T-helper 1 cell (primary cell): ENCODE measurements at regions not wholly inside any gene's neighbourhood (a gene's known extent, or its start where the extent isn't known, plus 50 kb on each side); places are given as distances from the start of the nearest gene placed in this dataset.
"Not testable (repeated sequence)": the region's sequence is repeated elsewhere in the genome, so short reads cannot be mapped to it uniquely, and the experiment has no call there.

Experiments
- DNase-seq, 5 donors: peaks; one replicate each; pipeline ENCODE4 v3.0.0-alpha.2; 2012 to 2020

DNA sequence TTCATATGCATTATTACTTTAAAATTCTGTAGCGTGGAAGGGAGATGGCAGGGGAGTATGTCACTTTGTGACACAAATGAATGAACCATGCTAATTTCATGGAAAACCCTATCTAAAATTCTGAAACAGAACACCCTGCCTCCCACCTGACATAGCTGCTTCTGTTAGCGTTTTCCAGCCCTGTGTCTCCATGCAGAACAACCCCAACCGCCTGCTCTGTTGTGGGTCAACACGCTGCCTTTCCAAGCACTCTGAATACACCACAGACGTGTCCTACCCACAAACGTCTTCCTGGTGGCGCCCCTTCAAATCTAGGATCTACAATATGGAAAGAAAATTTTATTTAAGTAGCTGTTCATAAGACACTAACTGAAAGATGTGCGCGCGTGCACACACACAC lies 238.6 kb downstream of the TRIML1 start:
- DNase-seq = no peak

GRCh38 chr4:188383180-188383579 lies 243.9 kb downstream of the TRIML1 start:
- DNase-seq = no peak

DNA sequence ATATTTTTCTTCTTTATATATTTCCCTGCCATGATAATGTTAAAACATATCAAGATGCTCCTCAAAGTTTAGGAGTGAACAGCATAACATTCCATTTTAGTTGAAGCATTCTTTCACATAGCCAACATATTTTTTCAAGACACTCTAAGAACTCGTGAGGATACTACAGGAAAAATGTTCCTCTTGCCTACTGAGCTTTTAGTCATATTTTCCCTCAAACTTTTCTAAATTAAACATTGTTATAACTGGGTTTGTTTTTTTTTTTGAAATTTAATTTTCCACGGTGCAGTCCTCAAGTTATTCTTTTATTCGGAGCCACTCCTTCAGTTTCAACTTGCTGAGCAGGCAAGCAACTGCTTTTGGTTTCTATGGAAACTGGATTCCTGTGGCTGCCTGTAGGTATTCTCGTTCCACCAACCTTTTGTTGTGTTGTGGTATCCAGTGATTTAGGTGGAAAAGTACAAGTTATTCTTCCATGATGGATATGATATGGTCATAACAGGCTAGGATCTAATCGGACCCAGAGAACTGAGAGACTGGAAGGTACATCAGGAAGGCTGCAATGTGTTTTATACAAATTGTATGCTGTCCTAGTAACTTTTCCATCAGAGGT lies 248.0 kb downstream of the TRIML1 start:
- DNase-seq = no peak

- DNase-seq = not testable (repeated sequence)
Measured at GRCh38 chr4:188391349-188391748, 252.1 kb downstream of the TRIML1 start.

DNA sequence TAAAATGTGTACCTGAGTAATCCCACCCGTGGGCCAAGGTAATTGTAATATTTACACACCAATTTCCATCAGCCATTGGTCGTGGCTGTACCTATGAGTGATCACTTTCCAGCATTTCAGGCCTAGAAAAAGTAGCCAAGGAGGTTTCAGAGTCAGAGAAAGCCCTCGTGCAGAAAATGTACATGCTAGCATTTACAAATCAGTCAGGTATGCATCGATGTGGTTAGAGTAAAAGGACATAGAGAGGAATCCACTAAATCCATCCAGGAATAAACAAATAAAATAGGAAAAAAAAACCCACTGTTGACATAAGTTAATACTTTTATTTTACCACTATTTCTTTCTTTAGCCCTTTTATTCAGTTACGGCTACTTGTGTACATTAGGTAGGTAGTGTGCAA lies 256.8 kb downstream of the TRIML1 start:
- DNase-seq = no peak

GRCh38 chr4:188399834-188400233 lies 260.6 kb downstream of the TRIML1 start:
- DNase-seq = no peak

DNA sequence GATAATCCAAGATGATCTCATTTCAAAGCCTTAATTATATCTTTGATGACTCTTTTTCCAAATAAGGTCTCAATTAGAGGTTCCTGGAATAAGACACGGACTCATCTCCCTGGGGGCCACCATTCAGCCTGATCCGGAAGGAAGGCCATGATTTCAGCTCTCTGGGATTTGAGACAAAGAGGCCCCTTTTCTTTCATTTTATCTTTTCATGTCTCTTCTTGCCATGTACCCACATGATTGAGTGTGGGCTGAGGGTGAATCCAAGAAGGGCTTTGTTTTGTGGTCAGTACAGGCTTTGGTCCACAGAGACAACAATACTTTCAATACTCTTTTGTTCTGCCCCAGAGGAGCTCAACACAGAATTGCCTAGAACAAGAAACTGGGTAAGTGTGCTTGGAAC lies 261.2 kb downstream of the TRIML1 start:
- no peak for DNase-seq

- no peak for DNase-seq
Measured at GRCh38 chr4:188403272-188403671, 264.0 kb downstream of the TRIML1 start.

GRCh38 chr4:188405071-188405835 lies 266.0 kb downstream of the TRIML1 start:
- DNase-seq = not testable (repeated sequence)

DNA sequence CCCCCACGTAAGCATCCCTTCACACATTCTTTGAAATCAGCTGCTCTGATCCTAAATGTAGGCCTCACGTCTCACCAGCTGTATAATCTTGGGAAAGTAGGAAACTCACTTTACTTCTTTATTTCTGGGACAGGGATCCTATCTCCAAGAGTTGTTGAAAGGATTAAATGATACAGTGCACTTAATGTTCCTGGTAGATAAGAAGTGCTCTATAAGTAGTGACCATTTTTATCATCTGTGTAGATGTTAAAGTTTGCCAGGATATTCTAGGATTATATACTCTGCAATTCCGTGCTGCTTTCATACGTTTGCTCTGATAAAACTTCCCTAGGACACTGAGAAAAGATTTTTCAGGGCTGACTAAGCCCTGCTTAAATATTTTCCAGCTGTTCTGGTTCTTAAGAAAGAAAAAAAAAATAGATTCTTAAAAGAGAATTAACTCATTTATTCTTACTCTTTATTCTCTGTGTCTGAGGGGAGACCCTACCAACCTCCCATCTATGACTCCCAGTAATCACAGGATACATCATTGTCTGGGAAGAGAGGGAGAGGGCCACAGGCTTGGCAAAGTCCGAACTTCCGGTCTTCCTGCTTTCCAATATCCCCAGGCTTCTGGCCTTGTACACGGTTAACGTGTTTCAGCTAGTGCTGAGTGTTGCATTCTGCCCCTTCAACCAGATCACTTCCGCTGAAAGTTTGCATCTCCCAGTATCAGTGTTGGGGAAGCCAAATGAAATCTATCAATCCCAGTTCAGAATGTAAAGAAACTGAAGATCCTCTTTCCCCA lies 269.2 kb downstream of the TRIML1 start:
- no peak for DNase-seq

- no peak for DNase-seq
Measured at GRCh38 chr4:188409851-188410250, 270.6 kb downstream of the TRIML1 start.

DNA sequence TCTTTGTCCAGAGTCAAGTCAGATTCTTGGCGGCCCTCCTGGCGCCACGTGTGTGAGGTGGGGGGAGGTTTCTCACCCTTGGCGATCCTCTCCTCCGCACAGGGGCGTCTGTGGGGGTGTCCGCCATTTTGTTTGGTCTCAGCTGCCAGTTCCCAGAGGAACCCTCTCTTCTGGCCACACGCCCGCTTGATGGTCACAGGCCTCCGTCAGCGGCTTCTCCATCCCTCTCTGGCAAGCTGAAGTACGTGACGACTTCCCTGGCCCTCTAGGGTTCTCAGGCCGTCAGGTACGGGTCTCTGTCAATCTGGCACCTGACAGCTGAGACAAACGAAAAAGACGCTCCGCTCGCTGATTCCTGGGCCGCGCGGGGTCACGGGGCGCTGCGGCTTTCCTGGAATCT lies 272.6 kb downstream of the TRIML1 start:
- DNase-seq = no peak

DNA sequence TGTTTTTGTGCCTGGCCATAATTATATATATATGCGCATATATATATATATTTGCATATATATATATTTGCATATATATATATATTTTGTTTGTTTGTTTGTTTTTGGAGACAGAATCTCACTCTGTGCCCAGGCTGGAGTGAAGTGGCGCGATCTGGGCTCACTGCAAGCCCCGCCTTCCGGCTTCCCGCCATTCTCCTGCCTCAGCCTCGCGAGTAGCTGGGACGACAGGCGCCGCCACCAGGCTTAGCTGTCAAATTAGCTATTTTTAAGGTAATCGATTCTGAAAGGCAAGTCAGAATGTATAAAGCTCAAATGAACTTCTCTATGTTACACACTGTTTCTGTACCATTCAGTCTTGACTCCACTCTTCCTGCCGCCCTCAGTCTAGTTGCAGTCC lies 273.3 kb downstream of the TRIML1 start:
- DNase-seq = no peak

DNA sequence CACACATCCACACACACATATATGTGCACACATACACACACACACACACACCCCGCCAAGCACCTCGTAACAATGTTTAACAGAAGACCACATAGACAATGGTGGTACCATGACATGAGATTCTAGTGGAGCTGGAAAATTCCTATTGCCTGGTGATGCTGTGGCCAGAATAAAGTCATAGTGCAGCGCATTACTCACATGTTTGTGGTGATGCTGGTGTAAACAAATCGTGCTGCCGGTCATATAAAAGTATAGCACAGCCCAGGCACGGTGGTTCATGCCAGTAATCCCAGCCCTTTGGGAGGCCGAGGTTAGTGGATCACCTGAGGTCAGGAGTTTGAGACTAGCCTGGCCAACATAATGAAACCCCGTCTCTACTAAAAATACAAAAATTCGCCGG lies 275.2 kb downstream of the TRIML1 start:
- DNase-seq = no peak

GRCh38 chr4:188417181-188417580 lies 277.9 kb downstream of the TRIML1 start:
- no peak for DNase-seq

DNA sequence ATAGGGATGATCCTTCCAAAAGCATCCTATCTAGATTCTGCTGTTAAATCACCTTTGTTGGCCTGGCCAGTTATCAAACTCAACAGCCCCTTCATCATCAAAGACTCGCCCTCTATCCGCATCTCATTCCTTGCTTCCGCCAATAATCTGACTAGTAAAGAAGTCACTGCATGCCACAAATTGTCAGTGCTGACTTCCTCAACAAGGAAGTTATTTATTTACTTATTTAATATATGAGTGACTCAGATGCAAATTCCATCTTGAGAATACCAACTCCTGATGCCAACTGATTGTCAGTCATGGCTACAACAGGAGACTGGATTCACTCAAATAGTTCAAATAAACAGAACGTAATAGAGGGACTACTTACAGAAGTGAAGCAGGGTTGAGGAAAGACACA lies 283.8 kb downstream of the TRIML1 start:
- DNase-seq = no peak

DNA sequence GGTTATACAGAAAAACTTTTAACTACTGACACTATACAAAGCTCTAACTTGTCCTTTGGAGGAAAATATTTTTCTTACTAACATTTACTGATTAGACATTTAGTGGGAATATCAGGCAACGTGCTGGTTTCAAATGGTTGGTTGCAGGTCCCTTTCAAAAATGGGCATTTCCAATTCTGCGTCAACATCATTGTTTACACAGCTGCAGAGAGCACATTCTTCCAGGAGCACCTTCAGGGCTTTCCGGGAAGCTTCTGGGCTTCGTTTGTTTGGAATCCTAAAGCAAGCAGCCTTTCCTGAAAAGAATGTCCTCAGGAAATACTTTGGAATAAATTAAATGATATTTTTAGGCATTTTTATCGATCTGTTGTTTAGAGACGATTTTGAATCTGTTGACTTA lies 289.7 kb downstream of the TRIML1 start:
- no peak for DNase-seq

DNA sequence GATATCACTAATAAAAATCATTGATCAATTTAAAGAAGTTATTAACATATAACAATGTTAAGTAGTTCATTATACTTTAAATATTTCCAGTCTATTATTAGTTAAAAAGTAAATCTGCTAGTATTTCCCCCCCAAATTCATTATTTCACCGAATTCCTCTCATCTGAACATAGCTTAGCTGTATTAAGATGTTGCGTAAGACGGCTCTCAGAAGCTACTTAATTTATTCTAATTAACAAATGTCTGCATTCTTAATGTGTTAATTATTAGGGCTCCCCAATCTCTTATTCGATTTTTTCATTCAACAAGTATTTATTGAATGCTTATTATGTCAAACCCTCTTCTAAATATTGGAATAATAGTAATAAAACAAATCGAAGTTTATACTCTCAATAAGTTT lies 290.7 kb downstream of the TRIML1 start:
- no peak for DNase-seq

DNA sequence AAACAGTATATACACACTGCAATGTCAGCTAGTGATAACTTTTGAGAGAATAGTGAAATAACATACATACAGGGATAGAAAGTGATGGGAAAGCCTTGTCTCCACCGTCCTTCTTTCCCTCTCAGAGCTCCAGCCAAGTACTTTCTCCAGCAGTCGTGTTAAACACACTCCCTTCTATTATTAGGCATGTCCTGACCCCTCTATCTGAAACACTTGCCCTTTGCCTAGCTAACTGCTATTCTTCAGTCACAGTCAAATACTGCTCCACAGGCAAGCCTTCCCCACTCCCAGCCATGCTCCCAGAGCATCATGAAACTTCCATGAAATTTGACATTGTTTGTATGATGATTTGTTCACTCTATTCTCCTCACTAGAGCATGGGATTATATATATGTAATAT lies 291.1 kb downstream of the TRIML1 start:
- DNase-seq = no peak

GRCh38 chr4:188432328-188432727 lies 293.1 kb downstream of the TRIML1 start:
- no peak for DNase-seq

DNA sequence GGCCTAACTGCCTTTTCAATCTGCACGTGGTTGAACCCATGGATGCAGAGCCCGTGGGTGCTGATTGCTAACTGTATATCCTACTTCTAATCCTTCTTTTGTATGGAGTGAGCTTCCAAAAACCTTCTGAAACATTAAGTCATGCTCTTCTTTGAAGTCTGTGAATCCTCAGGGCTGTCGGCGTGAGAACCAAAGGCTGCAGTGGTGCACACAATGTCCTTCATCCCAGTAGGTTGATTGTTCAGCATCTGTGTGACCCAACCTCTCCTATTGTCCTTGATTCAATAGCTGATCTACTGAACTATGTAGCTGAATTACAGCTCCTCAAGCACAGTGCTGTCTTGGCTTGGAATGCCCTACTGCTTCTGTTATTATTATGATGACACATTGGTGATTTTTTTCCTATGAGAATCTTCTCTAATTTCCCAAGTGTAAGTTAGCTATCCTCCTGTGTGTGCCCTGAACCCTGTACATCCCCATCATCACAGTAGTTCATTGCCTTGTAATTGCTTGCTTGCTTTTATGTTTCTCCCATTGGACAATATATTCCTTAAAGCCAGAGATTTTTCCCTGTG lies 294.6 kb downstream of the TRIML1 start:
- DNase-seq = no peak

DNA sequence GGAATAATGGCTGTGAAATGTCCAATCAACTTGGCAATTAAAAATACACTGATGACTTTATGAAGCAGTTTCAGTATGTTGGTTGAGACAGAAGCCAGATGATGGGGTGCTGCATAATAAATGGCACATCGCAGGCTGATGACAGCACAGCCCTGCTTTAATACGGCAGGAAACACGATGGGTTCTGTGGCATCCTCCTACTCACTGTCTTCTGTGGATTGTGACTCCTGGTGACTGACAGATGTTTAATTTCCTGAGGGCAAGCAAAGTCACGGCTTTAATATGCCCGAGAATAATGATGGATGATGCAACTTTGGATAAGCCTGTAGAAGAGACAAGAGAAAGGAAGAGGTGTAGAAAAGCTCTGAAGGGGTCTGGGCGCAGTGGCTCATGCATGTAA lies 295.4 kb downstream of the TRIML1 start:
- no peak for DNase-seq

GRCh38 chr4:188435381-188435780 lies 296.1 kb downstream of the TRIML1 start:
- no peak for DNase-seq

- DNase-seq = no peak
Measured at GRCh38 chr4:188437535-188437934, 298.3 kb downstream of the TRIML1 start.
